IMR-90 (cell line): ENCODE measurements at regions not wholly inside any gene's neighbourhood (a gene's known extent, or its start where the extent isn't known, plus 50 kb on each side); places are given as distances from the start of the nearest gene placed in this dataset.

Source experiments
- ATAC-seq: fragments of 200-7000 bp; cut with Tn5 transposase; 2 replicates; pipeline ENCODE4 v1.9.1; 2020; ENCODE audit warnings: low read depth, mild to moderate bottlenecking, moderate library complexity
- BruUV-seq: library from RNA; stranded (reverse); fragments of 400-500 nt; replicated peaks from 2 replicates; lab custom pipeline; 2021; lab: Mats Ljungman, UMichigan
- CTCF ChIA-PET: fragments of 300-600 bp; formaldehyde crosslinking; extraction: SDS; loops from one replicate; lab custom pipeline; 2021; ENCODE audit warnings: antibody characterized with exemption; lab: Yijun Ruan, JAX
- POLR2A ChIA-PET: fragments of 300-600 bp; sonication (Branson Sonifier 250); formaldehyde crosslinking; loops from one replicate; lab custom pipeline; 2022; ENCODE audit warnings: antibody characterized with exemption; ENCODE audit not compliant: unreplicated experiment; lab: Charles Lee
- DNase-seq: peaks from one replicate; pipeline ENCODE4 v3.0.0; 2013
- H2AFZ ChIP-seq: replicated peaks from 2 replicates; pipeline ENCODE3; 2013; ENCODE audit warnings: low read length, mild to moderate bottlenecking; ENCODE audit not compliant: poor library complexity
- H2AK5ac ChIP-seq: 2 replicates; pipeline ENCODE4 v1.6.1; 2013; ENCODE audit warnings: low read depth, low read length, inconsistent platforms
- H2AK9ac ChIP-seq: replicated peaks from 2 replicates; pipeline ENCODE3; 2013; ENCODE audit warnings: mild to moderate bottlenecking, low read depth, low read length, moderate library complexity; ENCODE audit not compliant: poor library complexity
- H2BK120ac ChIP-seq: 2 replicates; pipeline ENCODE4 v1.6.1; 2013; ENCODE audit warnings: low read depth, low read length, inconsistent platforms
- H2BK15ac ChIP-seq: 3 replicates; pipeline ENCODE4 v1.6.1; 2013; ENCODE audit warnings: low read depth, low read length, inconsistent platforms
- H2BK20ac ChIP-seq: 2 replicates; pipeline ENCODE4 v1.6.1; 2013; ENCODE audit warnings: low read depth, mild to moderate bottlenecking, inconsistent platforms, low read length, moderate library complexity
- H2BK5ac ChIP-seq: 2 replicates; pipeline ENCODE4 v1.6.1; 2013; ENCODE audit warnings: mild to moderate bottlenecking, low read depth, low read length, inconsistent platforms; ENCODE audit not compliant: poor library complexity, severe bottlenecking
- H3K14ac ChIP-seq: replicated peaks from 2 replicates; pipeline ENCODE4 v1.6.1; 2013; ENCODE audit warnings: low read depth, low read length, inconsistent platforms
- H3K18ac ChIP-seq: 2 replicates; pipeline ENCODE4 v1.6.1; 2013; ENCODE audit warnings: low read depth, low read length, control low read depth
- H3K23ac ChIP-seq: 2 replicates; pipeline ENCODE4 v1.6.1; 2013; ENCODE audit warnings: low read depth, low read length, inconsistent platforms
- H3K27ac ChIP-seq: 2 replicates; pipeline ENCODE4 v1.5.1; 2013; ENCODE audit warnings: mild to moderate bottlenecking, control low read depth, low read length; ENCODE audit not compliant: insufficient read depth
- H3K27me3 ChIP-seq: 2 replicates; pipeline ENCODE4 v1.6.1; 2013; ENCODE audit warnings: low read length; ENCODE audit not compliant: control insufficient read depth, insufficient read depth
- H3K36me3 ChIP-seq: 2 replicates; pipeline ENCODE4 v1.6.1; 2013; ENCODE audit warnings: low read length, mixed read lengths; ENCODE audit not compliant: control insufficient read depth, insufficient read depth
- H3K4ac ChIP-seq: 2 replicates; pipeline ENCODE4 v1.6.1; 2013; ENCODE audit warnings: low read depth, low read length, inconsistent platforms
- H3K4me1 ChIP-seq: 2 replicates; pipeline ENCODE4 v1.6.1; 2013; ENCODE audit warnings: low read length, mixed read lengths; ENCODE audit not compliant: control insufficient read depth, insufficient read depth
- H3K4me2 ChIP-seq: 2 replicates; pipeline ENCODE4 v1.6.1; 2013; ENCODE audit warnings: low read depth, mild to moderate bottlenecking, control low read depth, low read length, moderate library complexity
- H3K4me3 ChIP-seq: 2 replicates; pipeline ENCODE4 v1.5.1; 2013; ENCODE audit warnings: low read depth, mild to moderate bottlenecking, control low read depth, low read length, moderate library complexity; ENCODE audit not compliant: insufficient read depth
- H3K56ac ChIP-seq: 2 replicates; pipeline ENCODE4 v1.6.1; 2013; ENCODE audit warnings: low read length, inconsistent platforms; ENCODE audit not compliant: insufficient read depth; ENCODE audit errors: extremely low read depth
- H3K79me1 ChIP-seq, 2 experiments: 2 replicates each; pipeline ENCODE4 v1.6.1; 2013; ENCODE audit warnings: low read length in 2 of 2, inconsistent platforms in 1 of 2, low read depth in 1 of 2
- H3K9ac ChIP-seq: 2 replicates; pipeline ENCODE4 v1.6.1; 2013; ENCODE audit warnings: low read depth, low read length, control low read depth
- H3K9me1 ChIP-seq: 2 replicates; pipeline ENCODE4 v1.6.1; 2013; ENCODE audit warnings: low read length, inconsistent platforms; ENCODE audit not compliant: insufficient read depth
- H3K9me3 ChIP-seq: 2 replicates; pipeline ENCODE4 v1.6.1; 2013; ENCODE audit warnings: low read length; ENCODE audit not compliant: control insufficient read depth, insufficient read depth
- H4K20me1 ChIP-seq: 2 replicates; pipeline ENCODE4 v1.6.1; 2013; ENCODE audit warnings: low read length, inconsistent platforms; ENCODE audit not compliant: insufficient read depth
- H4K5ac ChIP-seq: 2 replicates; pipeline ENCODE4 v1.6.1; 2013; ENCODE audit warnings: mild to moderate bottlenecking, low read depth, low read length, control low read depth
- H4K8ac ChIP-seq, 2 experiments: 2 replicates each; pipeline ENCODE4 v1.6.1; 2013; ENCODE audit warnings: low read depth in 2 of 2, low read length in 2 of 2, control low read depth in 1 of 2, inconsistent platforms in 1 of 2
- H4K91ac ChIP-seq: 2 replicates; pipeline ENCODE4 v1.6.1; 2013; ENCODE audit warnings: low read depth, low read length, inconsistent platforms; ENCODE audit not compliant: insufficient read depth
- BHLHE40 ChIP-seq: fragments of 150-350 bp; IDR thresholded peaks from 2 replicates; pipeline ENCODE4 v1.6.1; 2016; ENCODE audit warnings: mild to moderate bottlenecking, low read depth, low read length
- CEBPB ChIP-seq: IDR thresholded peaks from 2 replicates; pipeline ENCODE4 v1.6.1; 2012; ENCODE audit warnings: low read depth, low read length, improper control_type of control experiment
- CHD1 ChIP-seq: IDR thresholded peaks from 2 replicates; pipeline ENCODE4 v1.6.1; 2012; ENCODE audit warnings: low read depth, low read length, improper control_type of control experiment
- CTCF ChIP-seq: conservative IDR thresholded peaks from 2 replicates; pipeline ENCODE4 v1.5.1; 2012; ENCODE audit warnings: mild to moderate bottlenecking, low read depth, low read length, improper control_type of control experiment
- ELK1 ChIP-seq: fragments of 150-350 bp; IDR thresholded peaks from 2 replicates; pipeline ENCODE4 v1.6.1; 2016; ENCODE audit warnings: low read depth, mild to moderate bottlenecking, low read length, moderate library complexity, borderline replicate concordance
- FOS ChIP-seq: fragments of 150-350 bp; IDR thresholded peaks from 2 replicates; pipeline ENCODE4 v1.6.1; 2016; ENCODE audit warnings: low read depth, low read length
- MAFK ChIP-seq: IDR thresholded peaks from 2 replicates; pipeline ENCODE4 v1.6.1; 2012; ENCODE audit warnings: low read depth, low read length, improper control_type of control experiment
- MAZ ChIP-seq: IDR thresholded peaks from 2 replicates; pipeline ENCODE4 v1.6.1; 2012; ENCODE audit warnings: low read depth, mild to moderate bottlenecking, low read length, improper control_type of control experiment, moderate library complexity, borderline replicate concordance
- MXI1 ChIP-seq: IDR thresholded peaks from 2 replicates; pipeline ENCODE4 v1.6.1; 2012; ENCODE audit warnings: low read depth, mild to moderate bottlenecking, low read length, moderate library complexity, borderline replicate concordance
- NFE2L2 ChIP-seq: fragments of 150-350 bp; IDR thresholded peaks from 2 replicates; pipeline ENCODE4 v1.6.1; 2016; ENCODE audit warnings: low read depth, mild to moderate bottlenecking, low read length
- POLR2A ChIP-seq: IDR thresholded peaks from 2 replicates; pipeline ENCODE4 v1.6.1; 2012; ENCODE audit warnings: mild to moderate bottlenecking, low read depth, low read length
- RAD21 ChIP-seq: IDR thresholded peaks from 2 replicates; pipeline ENCODE4 v1.6.1; 2012; ENCODE audit warnings: low read length, improper control_type of control experiment
- RFX5 ChIP-seq: IDR thresholded peaks from 2 replicates; pipeline ENCODE4 v1.8.0; 2012; ENCODE audit warnings: low read depth, mild to moderate bottlenecking, low read length, moderate library complexity
- SMC3 ChIP-seq: fragments of 150-350 bp; IDR thresholded peaks from 2 replicates; pipeline ENCODE4 v1.6.1; 2016; ENCODE audit warnings: low read depth, mild to moderate bottlenecking, antibody characterized with exemption, low read length, moderate library complexity
- WGBS, 2 experiments: methylation state at CpG; one replicate each; pipeline versions ENCODE4 v1.1.5 to v1.1.7; 2013; ENCODE audit warnings: missing lambda C conversion rate in 2 of 2; ENCODE audit not compliant: insufficient read length in 1 of 2; ENCODE audit errors: extremely low coverage in 2 of 2; 5-methylcytosine and 5-hydroxymethylcytosine counted together
- dilution Hi-C: fragments of 300-500 bp; cut with HindIII; formaldehyde crosslinking; loops from one replicate; pipeline ENCODE4 v1.14.3; 2018; ENCODE audit warnings: low sequenced_read_pairs; ENCODE audit not compliant: unreplicated experiment
- in situ Hi-C: fragments of 300-500 bp; cut with MboI; formaldehyde crosslinking; loops from 3 replicates; pipeline ENCODE4 v1.14.3; 2019; ENCODE audit warnings: low sequenced_read_pairs, inconsistent platforms, mixed read lengths
- intact Hi-C: fragments of 100-400 bp; cut with micrococcal nuclease; formaldehyde crosslinking; loops from 2 replicates; pipeline ENCODE4 v1.10.0; 2022

DNA sequence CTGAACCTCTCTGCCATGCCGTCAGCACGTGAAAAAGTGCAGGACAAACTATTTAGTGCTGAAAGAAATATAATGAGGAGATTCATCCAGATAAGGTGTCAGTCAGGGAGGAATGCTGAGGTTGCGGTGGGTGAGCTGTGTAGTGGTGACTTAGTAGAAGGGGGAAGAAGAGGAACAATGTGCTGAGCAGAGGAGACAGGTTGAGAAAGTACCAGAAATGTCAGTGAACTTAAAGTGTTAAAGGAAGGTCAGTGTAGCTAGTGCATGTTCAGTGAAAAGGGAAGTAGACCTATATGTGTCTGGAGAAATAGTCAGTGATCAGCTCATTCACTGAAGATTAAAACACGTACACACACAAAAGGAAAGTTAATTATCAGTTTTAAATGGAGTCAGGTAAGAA lies 237.6 kb upstream of the CCDC179 start:
- no peak overlapping the region for H3K27ac ChIP-seq
- intact Hi-C loops = no loop called here
- TF ChIP-seq SMC3 (no peak), RAD21 (no peak), ELK1 (no peak), NFE2L2 (no peak), RFX5 (no peak), MAZ (no peak), FOS (no peak), CHD1 (no peak), POLR2A (no peak), CEBPB (no peak), MXI1 (no peak), MAFK (no peak), BHLHE40 (no peak), CTCF (no peak)
- 0 out of 2 replicates have a peak overlapping the region, but pooled peaks have one; percentile 2 for H3K14ac ChIP-seq
- peak overlapping the region; percentile 61; the same call in 1 of the 2 replicates for H4K5ac ChIP-seq
- peaks cover 2% of the 10 kb centered on the region; the same call in 1 of the 2 replicates for H3K9me3 ChIP-seq
- in situ Hi-C loops = no loop called here
- H3K27me3 ChIP-seq = no peaks in the 10 kb centered on the region
- dilution Hi-C loops = no loop called here
- peak overlapping the region in 1 of 2 experiments; percentile 68; a peak in 1 of 4 replicates for H4K8ac ChIP-seq
- H4K20me1 ChIP-seq = no peaks in the 10 kb centered on the region
- no peak overlapping the region for H3K4me3 ChIP-seq
- H2BK20ac ChIP-seq = peak overlapping the region; percentile 77
- 0 out of 2 replicates have a peak overlapping the region, but pooled peaks have one; percentile 45 for H3K18ac ChIP-seq
- DNase-seq (no peak), ATAC-seq (no peak)
- peak overlapping the region; percentile 30; the same call in 1 of the 2 replicates for H4K91ac ChIP-seq
- H2AK9ac ChIP-seq = no peak overlapping the region
- H3K4ac ChIP-seq = 0 out of 2 replicates have a peak overlapping the region, but pooled peaks have one; percentile 36
- no peak overlapping the region for H3K23ac ChIP-seq
- H2AK5ac ChIP-seq = peak overlapping the region; percentile 61; the same call in 1 of the 2 replicates
- no peaks in the 10 kb centered on the region for H3K9me1 ChIP-seq
- POLR2A ChIA-PET = no interaction called here
- no TSS peak for BruUV-seq
- no peak overlapping the region for H3K4me2 ChIP-seq
- CTCF ChIA-PET = no interaction called here
- no peak overlapping the region for H3K9ac ChIP-seq
- H2BK120ac ChIP-seq = peak overlapping the region; percentile 80
- WGBS, 2 experiments = no CpG with 5 or more reads among the region's 4 CpGs
- no peak overlapping the region for H2BK5ac ChIP-seq
- H3K79me1 ChIP-seq = no peaks in the 10 kb centered on the region
- H3K56ac ChIP-seq = no peak overlapping the region
- peak overlapping the region; percentile 23; the same call in 1 of the 3 replicates for H2BK15ac ChIP-seq
- H2AFZ ChIP-seq = no peak overlapping the region
- peaks cover 4% of the 10 kb centered on the region; the same call in 1 of the 2 replicates for H3K4me1 ChIP-seq
- H3K36me3 ChIP-seq = no peaks in the 10 kb centered on the region
